A673 (cell line): ENCODE measurements at regions not wholly inside any gene's neighbourhood (a gene's known extent, or its start where the extent isn't known, plus 50 kb on each side); places are given as distances from the start of the nearest gene placed in this dataset.

Experiments used
- EZH2 ChIP-seq: fragments of 200-600 bp; sonication (generic); IDR thresholded peaks from 2 replicates; pipeline ENCODE4 v1.6.1; 2017; ENCODE audit warnings: borderline replicate concordance, low read depth, mild to moderate bottlenecking, mixed read lengths, antibody characterized with exemption, low read length; ENCODE audit not compliant: poor library complexity, severe bottlenecking
- TF ChIP-seq, protein P1 (sequence below): fragments of 300-800, 200-600 bp; sonication (generic); conservative IDR thresholded peaks from 2 replicates; pipeline ENCODE4 v1.5.1; 2017; ENCODE audit warnings: low read depth, mild to moderate bottlenecking, antibody characterized with exemption, low read length, moderate library complexity, mixed read lengths

DNA sequence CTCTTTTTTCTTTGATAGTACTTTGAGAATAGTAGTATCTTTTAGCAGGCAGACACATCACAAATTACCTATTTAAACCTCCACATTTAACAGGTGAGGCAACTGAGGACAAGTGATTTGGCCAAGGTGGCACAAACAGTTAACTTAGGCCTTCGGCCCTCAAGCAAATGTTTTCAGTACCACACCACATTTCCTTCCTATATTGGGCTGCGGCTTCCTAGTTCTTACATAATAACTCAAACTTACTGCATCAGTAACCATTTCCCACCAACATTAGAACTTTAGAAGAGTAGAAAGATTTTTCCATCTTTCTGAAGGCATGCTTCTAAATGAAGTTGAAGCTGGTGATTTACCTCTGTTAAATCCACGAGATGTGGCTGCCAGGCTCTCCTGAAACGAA, 63.2 kb upstream of the SLC4A4 start:
- TF ChIP-seq, protein P1, sequence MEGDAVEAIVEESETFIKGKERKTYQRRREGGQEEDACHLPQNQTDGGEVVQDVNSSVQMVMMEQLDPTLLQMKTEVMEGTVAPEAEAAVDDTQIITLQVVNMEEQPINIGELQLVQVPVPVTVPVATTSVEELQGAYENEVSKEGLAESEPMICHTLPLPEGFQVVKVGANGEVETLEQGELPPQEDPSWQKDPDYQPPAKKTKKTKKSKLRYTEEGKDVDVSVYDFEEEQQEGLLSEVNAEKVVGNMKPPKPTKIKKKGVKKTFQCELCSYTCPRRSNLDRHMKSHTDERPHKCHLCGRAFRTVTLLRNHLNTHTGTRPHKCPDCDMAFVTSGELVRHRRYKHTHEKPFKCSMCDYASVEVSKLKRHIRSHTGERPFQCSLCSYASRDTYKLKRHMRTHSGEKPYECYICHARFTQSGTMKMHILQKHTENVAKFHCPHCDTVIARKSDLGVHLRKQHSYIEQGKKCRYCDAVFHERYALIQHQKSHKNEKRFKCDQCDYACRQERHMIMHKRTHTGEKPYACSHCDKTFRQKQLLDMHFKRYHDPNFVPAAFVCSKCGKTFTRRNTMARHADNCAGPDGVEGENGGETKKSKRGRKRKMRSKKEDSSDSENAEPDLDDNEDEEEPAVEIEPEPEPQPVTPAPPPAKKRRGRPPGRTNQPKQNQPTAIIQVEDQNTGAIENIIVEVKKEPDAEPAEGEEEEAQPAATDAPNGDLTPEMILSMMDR, result no peak
- no peak for TF ChIP-seq EZH2
